Stomach (tissue), 8 donors: ENCODE measurements at regions not wholly inside any gene's neighbourhood (a gene's known extent, or its start where the extent isn't known, plus 50 kb on each side); places are given as distances from the start of the nearest gene placed in this dataset.

Experiments used
- DNase-seq, 2 donors: peaks; one replicate each; pipeline versions ENCODE4 v3.0.0 to v3.0.0-alpha.2; 2013 to 2019
- H3K27ac ChIP-seq, 5 donors: fragments of 200-600 bp in 4 of 5; sonication (generic) in 4 of 5; one replicate each; pipeline ENCODE4 v1.5.1; 2013 to 2019; ENCODE audit warnings: mild to moderate bottlenecking in 1 of 5, moderate library complexity in 1 of 5
- H3K27me3 ChIP-seq, 3 donors: fragments of 200-600 bp; sonication (generic); one replicate each; pipeline ENCODE4 v1.5.1; 2017 to 2019; ENCODE audit warnings: mixed run types in 1 of 3
- H3K36me3 ChIP-seq, 4 donors: fragments of 200-600 bp; sonication (generic); 1 replicate in 3 of 4; 2 replicates in 1 of 4; pipeline ENCODE4 v1.5.1; 2016 to 2019
- H3K4me1 ChIP-seq, 4 donors: fragments of 200-600 bp; sonication (generic); one replicate each; pipeline ENCODE4 v1.5.1; 2016 to 2019
- H3K4me3 ChIP-seq, 4 donors: fragments of 200-600 bp; sonication (generic) in 3 of 4; one replicate each; pipeline ENCODE4 v1.5.1; 2016 to 2019; ENCODE audit warnings: mild to moderate bottlenecking in 1 of 4
- H3K9me3 ChIP-seq, 4 donors: fragments of 200-600 bp; sonication (generic); one replicate each; pipeline ENCODE4 v1.5.1; 2016 to 2019
- EP300 ChIP-seq: sonication (generic); formaldehyde crosslinking; IDR thresholded peaks from one replicate; pipeline ENCODE4 v1.6.1; 2017; ENCODE audit warnings: antibody characterized with exemption
- POLR2A ChIP-seq, 4 donors: fragments of 450-650 bp; IDR thresholded peaks; one replicate each; pipeline ENCODE4 v1.6.1; 2016; ENCODE audit warnings: antibody characterized with exemption in 4 of 4, control low read depth in 2 of 4, mild to moderate bottlenecking in 1 of 4, moderate library complexity in 1 of 4
- POLR2AphosphoS5 ChIP-seq, 3 donors: sonication (generic); formaldehyde crosslinking; IDR thresholded peaks; one replicate each; pipeline ENCODE4 v1.6.1; 2016; ENCODE audit warnings: antibody characterized with exemption in 3 of 3
- WGBS, 5 donors: extraction: QIAGEN DNeasy Blood & Tissue Kit in 3 of 5; methylation state at CpG; one replicate each; pipeline versions ENCODE4 v1.1.5 to v1.1.7; 2013 to 2018; 5-methylcytosine and 5-hydroxymethylcytosine counted together
- intact Hi-C: fragments of 100-400 bp; cut with DNase I; formaldehyde crosslinking; loops from one replicate; pipeline ENCODE4 v1.15.1; 2023; ENCODE audit warnings: low total_unique reads
- TF ChIP-seq, protein P1 (sequence below), 7 experiments: fragments of 450-650 bp in 4 of 7; fragments of 200-600 bp in 3 of 7; sonication (generic) in 3 of 7; IDR thresholded peaks; one replicate each; pipeline ENCODE4 v1.5.1; 2016 to 2019; ENCODE audit warnings: antibody characterized with exemption in 7 of 7, control low read depth in 2 of 7, mild to moderate bottlenecking in 1 of 7
- donor health status: healthy with polysubstance abuse.
- donor health status: Bipolar disorder and iron deficiency.
- donor health status: healthy.

DNA sequence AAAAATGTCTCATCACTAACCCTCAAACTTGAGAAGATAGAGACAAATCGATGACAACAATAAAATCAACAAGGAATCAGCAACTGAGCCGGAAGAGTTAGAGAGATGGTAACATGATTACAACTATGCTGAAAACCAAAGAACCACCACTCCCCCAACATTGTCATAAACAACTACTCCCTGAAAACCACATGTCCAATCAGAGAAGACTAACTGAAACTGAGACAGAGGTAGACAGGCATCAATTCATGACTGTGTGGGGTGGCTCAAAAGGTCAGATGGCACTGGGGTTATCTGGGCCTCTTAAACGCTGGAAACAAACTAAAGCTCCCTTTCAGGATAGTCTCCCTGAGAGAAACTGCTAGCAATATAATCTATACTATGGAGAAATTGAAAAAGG is 488.8 kb downstream of the KCTD12 start:
- intact Hi-C loops, result no loop called here
- WGBS, 5 donors, result 58 to 79% (median 68%) methylated on average over 3 of the region's 3 CpGs
- H3K9me3 ChIP-seq, result no peaks in the 10 kb centered on the region
- H3K4me3 ChIP-seq, result no peak overlapping the region
- no peak overlapping the region for H3K27ac ChIP-seq
- no peaks in the 10 kb centered on the region for H3K27me3 ChIP-seq
- H3K4me1 ChIP-seq, result no peaks in the 10 kb centered on the region
- DNase-seq, result no peak
- TF ChIP-seq EP300 (no peak), POLR2AphosphoS5 (IDR thresholded peaks at IDR 0.05) (no peak), POLR2A (IDR thresholded peaks at IDR 0.05) (no peak)
- TF ChIP-seq, protein P1, sequence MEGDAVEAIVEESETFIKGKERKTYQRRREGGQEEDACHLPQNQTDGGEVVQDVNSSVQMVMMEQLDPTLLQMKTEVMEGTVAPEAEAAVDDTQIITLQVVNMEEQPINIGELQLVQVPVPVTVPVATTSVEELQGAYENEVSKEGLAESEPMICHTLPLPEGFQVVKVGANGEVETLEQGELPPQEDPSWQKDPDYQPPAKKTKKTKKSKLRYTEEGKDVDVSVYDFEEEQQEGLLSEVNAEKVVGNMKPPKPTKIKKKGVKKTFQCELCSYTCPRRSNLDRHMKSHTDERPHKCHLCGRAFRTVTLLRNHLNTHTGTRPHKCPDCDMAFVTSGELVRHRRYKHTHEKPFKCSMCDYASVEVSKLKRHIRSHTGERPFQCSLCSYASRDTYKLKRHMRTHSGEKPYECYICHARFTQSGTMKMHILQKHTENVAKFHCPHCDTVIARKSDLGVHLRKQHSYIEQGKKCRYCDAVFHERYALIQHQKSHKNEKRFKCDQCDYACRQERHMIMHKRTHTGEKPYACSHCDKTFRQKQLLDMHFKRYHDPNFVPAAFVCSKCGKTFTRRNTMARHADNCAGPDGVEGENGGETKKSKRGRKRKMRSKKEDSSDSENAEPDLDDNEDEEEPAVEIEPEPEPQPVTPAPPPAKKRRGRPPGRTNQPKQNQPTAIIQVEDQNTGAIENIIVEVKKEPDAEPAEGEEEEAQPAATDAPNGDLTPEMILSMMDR (IDR thresholded peaks at IDR 0.05), result no peak
- no peaks in the 10 kb centered on the region for H3K36me3 ChIP-seq

DNA sequence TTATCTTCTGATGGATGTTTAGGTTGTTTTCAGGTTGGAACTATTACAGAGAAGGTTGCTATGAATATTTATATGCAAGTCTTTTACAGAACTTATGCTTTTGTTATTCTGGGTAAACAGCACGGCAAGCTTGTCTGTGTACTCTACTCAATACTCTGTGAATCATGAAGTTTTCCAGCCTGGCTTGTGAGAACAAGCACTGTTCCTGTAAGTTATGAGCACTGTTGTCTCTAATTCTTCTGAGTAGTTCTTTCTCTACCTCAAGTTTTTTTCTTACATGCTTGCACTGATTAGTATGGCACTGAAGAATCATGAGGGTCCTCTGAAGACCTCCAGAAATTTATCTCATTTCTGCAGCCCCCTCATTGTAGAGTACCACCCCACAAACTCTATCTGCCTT is 496.9 kb downstream of the KCTD12 start:
- Histone ChIP-seq H3K4me3 (no peak overlapping the region), H3K27me3 (no peaks in the 10 kb centered on the region), H3K36me3 (no peaks in the 10 kb centered on the region), H3K27ac (no peak overlapping the region), H3K9me3 (no peaks in the 10 kb centered on the region), H3K4me1 (peaks cover 0 to 23% (median 8%) of the 10 kb centered on the region in 4 donors)
- 18 to 37% (median 25%) methylated on average over 1 of the region's 1 CpG for WGBS, 5 donors
- DNase-seq, result no peak
- TF ChIP-seq, protein P1 (IDR thresholded peaks at IDR 0.05), result no peak
- intact Hi-C loops, result no loop called here

DNA sequence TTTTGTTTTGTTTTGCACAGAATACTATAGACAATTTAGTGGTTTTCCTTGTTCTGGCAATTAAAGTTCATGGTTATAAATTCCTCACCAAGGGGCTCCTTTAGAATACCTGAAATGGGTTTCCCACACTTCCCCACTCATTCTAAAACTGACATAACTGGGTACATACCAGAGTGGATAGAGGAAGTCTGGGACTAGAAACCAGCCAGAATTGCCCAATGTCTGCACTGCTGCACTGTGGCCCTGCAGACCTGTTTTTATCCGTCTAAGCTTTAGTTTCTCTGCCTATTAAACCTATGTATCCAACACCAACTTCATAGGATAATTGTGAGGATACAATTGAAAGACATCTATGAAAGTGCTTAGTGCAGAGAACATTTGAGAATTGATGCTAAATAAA is 498.6 kb downstream of the KCTD12 start:
- TF ChIP-seq EP300 (no peak), POLR2A (IDR thresholded peaks at IDR 0.05) (no peak)
- no peak for DNase-seq
- Histone ChIP-seq H3K36me3 (no peaks in the 10 kb centered on the region), H3K27me3 (no peaks in the 10 kb centered on the region), H3K27ac (no peak overlapping the region), H3K9me3 (no peaks in the 10 kb centered on the region), H3K4me1 (peaks cover 0 to 34% (median 12%) of the 10 kb centered on the region in 4 donors), H3K4me3 (no peak overlapping the region)
- intact Hi-C loops, result no loop called here
- 67 to 77% (median 72%) methylated on average over 1 of the region's 1 CpG for WGBS, 5 donors

DNA sequence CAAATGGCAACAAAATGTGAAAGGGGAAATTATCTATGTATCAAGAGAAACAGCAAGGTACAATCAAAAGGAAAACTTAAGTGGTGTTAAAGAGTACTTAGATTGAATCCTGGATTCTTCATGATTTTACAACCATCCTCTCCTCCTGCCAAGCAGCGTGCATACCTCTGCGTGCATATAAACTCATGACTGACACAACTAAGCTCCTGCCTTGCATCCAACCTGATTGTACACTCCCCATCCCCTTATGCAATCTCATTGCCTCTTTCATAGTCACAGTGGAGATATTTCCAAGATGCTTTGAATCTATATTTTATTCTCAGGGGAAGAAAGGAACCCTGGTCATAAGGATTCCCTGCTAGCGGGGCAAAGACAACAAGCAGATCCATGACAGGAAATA is 499.9 kb downstream of the KCTD12 start:
- Histone ChIP-seq H3K4me1 (peaks cover 0 to 34% (median 12%) of the 10 kb centered on the region in 4 donors), H3K36me3 (no peaks in the 10 kb centered on the region), H3K27ac (no peak overlapping the region), H3K4me3 (no peak overlapping the region), H3K27me3 (no peaks in the 10 kb centered on the region), H3K9me3 (no peaks in the 10 kb centered on the region)
- WGBS, 5 donors, result 79 to 88% (median 88%) methylated on average over 3 of the region's 3 CpGs
- intact Hi-C loops, result no loop called here
- no peak for TF ChIP-seq POLR2AphosphoS5 (IDR thresholded peaks at IDR 0.05)
- TF ChIP-seq POLR2A (IDR thresholded peaks at IDR 0.05), result no peak
- DNase-seq, result no peak

DNA sequence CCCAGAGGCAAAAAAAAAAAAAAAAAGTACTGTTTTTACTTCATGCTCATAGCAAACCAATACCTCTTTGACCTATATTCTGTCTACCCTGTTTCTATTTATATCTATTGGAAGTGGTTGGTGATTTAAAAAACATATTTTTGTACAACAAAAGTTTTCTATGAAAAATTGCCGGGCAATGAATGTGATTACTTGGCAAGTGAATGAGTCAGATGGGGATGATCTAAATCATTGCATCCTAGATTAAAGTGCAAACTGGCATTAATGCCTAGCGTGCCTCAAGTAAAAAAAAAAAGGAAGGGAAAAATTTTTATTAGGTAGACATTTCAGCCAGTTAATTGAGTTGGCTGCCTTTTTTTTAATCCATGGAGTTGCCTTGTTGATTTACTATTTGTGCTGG is 500.6 kb downstream of the KCTD12 start:
- WGBS, 5 donors, result 76 to 89% (median 83%) methylated on average over 2 of the region's 2 CpGs
- DNase-seq, result no peak
- H3K27me3 ChIP-seq, result no peaks in the 10 kb centered on the region
- H3K4me3 ChIP-seq, result no peak overlapping the region
- TF ChIP-seq POLR2A (IDR thresholded peaks at IDR 0.05), result no peak
- no peak for TF ChIP-seq EP300
- TF ChIP-seq, protein P1 (IDR thresholded peaks at IDR 0.05), result no peak
- no peak for TF ChIP-seq POLR2AphosphoS5 (IDR thresholded peaks at IDR 0.05)
- H3K9me3 ChIP-seq, result no peaks in the 10 kb centered on the region
- peaks cover 0 to 34% (median 12%) of the 10 kb centered on the region in 4 donors for H3K4me1 ChIP-seq
- H3K36me3 ChIP-seq, result no peaks in the 10 kb centered on the region
- intact Hi-C loops, result no loop called here
- no peak overlapping the region for H3K27ac ChIP-seq
